HG03520 (cell line): ENCODE measurements at regions not wholly inside any gene's neighbourhood (a gene's known extent, or its start where the extent isn't known, plus 50 kb on each side); places are given as distances from the start of the nearest gene placed in this dataset.

Source experiments
- ATAC-seq: cut with Tn5 transposase; IDR thresholded peaks from one replicate; pipeline ENCODE4 v1.9.1; 2021; ENCODE audit warnings: mild to moderate bottlenecking, moderate library complexity; ENCODE audit not compliant: unreplicated experiment

GRCh38 chr13:73721571-73721970 lies 412.6 kb downstream of the KLF12 start:
- ATAC-seq: no peak

GRCh38 chr13:73720216-73720840 lies 413.9 kb downstream of the KLF12 start:
- no peak for ATAC-seq

- ATAC-seq: no peak
Observed at GRCh38 chr13:73718246-73718645, 416.0 kb downstream of the KLF12 start.

- no peak for ATAC-seq
Observed at GRCh38 chr13:73717632-73718031, 416.6 kb downstream of the KLF12 start.

GRCh38 chr13:73715911-73716510 lies 418.2 kb downstream of the KLF12 start:
- peak; percentile 56 for ATAC-seq

GRCh38 chr13:73715114-73715910 lies 418.9 kb downstream of the KLF12 start:
- peak; percentile 96 for ATAC-seq

GRCh38 chr13:73714522-73714921 lies 419.7 kb downstream of the KLF12 start:
- no peak for ATAC-seq

GRCh38 chr13:73708393-73708985 lies 425.7 kb downstream of the KLF12 start:
- peak; percentile 96 for ATAC-seq

GRCh38 chr13:73704587-73704986 lies 429.6 kb downstream of the KLF12 start:
- no peak for ATAC-seq

GRCh38 chr13:73703606-73704005 lies 430.6 kb downstream of the KLF12 start:
- no peak for ATAC-seq

GRCh38 chr13:73702419-73703071 lies 431.7 kb downstream of the KLF12 start:
- ATAC-seq: peak; percentile 85

- ATAC-seq: no peak
Observed at GRCh38 chr13:73701160-73701559, 433.0 kb downstream of the KLF12 start.

- no peak for ATAC-seq
Observed at GRCh38 chr13:73698859-73699258, 435.3 kb downstream of the KLF12 start.

- ATAC-seq: no peak
Observed at GRCh38 chr13:73697166-73697565, 437.0 kb downstream of the KLF12 start.

GRCh38 chr13:73696713-73697112 lies 437.5 kb downstream of the KLF12 start:
- ATAC-seq: no peak

GRCh38 chr13:73696271-73696670 lies 437.9 kb downstream of the KLF12 start:
- no peak for ATAC-seq

- no peak for ATAC-seq
Observed at GRCh38 chr13:73695325-73695724, 438.9 kb downstream of the KLF12 start.

GRCh38 chr13:73693215-73693614 lies 441.0 kb downstream of the KLF12 start:
- ATAC-seq: no peak

GRCh38 chr13:73691891-73692290 lies 442.3 kb downstream of the KLF12 start:
- no peak for ATAC-seq

- ATAC-seq: no peak
Observed at GRCh38 chr13:73687929-73688328, 446.3 kb downstream of the KLF12 start.

GRCh38 chr13:73687087-73687486 lies 447.1 kb downstream of the KLF12 start:
- ATAC-seq: no peak
